ENCODE measurements at regions not wholly inside any gene's neighbourhood (a gene's known extent, or its start where the extent isn't known, plus 50 kb on each side); places are given as distances from the start of the nearest gene placed in this dataset.
"Not testable (repeated sequence)": the region's sequence is repeated elsewhere in the genome, so short reads cannot be mapped to it uniquely, and the experiment has no call there.

DNA sequence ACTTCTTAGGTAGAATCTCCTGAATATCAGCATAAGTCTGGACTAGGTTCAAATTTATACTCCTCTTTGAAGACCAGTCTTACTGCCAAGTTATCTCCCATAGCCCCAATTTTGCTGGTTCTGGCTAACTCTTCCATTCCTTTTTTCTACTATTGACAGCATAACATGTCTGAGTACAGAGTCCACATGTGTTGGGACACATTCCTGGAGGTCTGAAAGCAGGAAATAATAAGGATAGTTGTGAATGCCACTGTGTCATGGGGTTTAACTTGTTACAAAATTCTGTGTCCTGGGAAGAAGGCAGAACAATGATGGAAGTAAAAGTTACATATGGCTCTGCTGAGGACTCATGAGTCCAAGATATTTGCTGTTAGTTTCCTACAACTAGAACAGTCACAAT, 57.4 kb upstream of the ZBTB20 start:
- no peak overlapping the region for H3K4me3 ChIP-seq (replicated peaks; ENCODE audit: low read depth, low read length)
- no peak for DNase-seq (ENCODE audit: extremely low read depth, low read depth)
- TF ChIP-seq, protein P1, sequence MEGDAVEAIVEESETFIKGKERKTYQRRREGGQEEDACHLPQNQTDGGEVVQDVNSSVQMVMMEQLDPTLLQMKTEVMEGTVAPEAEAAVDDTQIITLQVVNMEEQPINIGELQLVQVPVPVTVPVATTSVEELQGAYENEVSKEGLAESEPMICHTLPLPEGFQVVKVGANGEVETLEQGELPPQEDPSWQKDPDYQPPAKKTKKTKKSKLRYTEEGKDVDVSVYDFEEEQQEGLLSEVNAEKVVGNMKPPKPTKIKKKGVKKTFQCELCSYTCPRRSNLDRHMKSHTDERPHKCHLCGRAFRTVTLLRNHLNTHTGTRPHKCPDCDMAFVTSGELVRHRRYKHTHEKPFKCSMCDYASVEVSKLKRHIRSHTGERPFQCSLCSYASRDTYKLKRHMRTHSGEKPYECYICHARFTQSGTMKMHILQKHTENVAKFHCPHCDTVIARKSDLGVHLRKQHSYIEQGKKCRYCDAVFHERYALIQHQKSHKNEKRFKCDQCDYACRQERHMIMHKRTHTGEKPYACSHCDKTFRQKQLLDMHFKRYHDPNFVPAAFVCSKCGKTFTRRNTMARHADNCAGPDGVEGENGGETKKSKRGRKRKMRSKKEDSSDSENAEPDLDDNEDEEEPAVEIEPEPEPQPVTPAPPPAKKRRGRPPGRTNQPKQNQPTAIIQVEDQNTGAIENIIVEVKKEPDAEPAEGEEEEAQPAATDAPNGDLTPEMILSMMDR (IDR thresholded peaks at IDR 0.05; ENCODE audit: low read depth, low read length, missing control alignments): no peak

DNA sequence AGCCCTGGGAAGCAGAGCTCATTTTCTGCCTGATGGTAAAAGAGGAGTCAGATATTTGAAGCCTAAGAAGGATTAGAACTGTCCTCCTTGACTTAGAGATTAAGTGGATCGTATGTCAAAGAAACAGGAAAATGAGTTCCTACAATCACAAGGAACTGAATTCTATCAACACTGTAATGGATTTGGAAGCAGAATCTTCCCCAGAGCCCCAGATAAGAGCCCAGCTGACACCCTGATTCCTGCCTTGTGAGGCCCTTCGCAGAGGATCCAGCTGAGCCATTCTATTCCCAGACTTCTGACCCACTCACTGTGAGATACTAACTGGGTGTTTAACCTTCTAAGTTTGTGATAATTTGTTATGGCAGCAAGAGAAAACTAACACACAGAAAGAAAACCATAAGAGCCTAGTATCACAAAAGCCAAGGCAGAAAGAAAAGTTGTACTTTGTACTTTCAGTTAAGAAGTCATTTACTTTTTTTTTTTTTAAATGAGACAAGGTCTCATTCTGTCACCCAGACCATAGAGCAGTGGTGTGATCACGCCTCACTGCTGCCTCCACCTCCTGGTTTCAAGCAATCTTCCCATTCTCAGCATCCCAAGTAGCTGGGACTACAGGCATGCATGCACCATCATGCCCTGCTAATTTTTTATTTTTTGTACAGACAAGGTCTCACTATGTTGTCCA, 61.1 kb upstream of the ZBTB20 start:
- no peak for DNase-seq (ENCODE audit: extremely low read depth, low read depth)
- no peak overlapping the region for H3K4me3 ChIP-seq (replicated peaks; ENCODE audit: low read depth, low read length)
- TF ChIP-seq, protein P1 (IDR thresholded peaks at IDR 0.05; ENCODE audit: low read depth, low read length, missing control alignments): no peak

DNA sequence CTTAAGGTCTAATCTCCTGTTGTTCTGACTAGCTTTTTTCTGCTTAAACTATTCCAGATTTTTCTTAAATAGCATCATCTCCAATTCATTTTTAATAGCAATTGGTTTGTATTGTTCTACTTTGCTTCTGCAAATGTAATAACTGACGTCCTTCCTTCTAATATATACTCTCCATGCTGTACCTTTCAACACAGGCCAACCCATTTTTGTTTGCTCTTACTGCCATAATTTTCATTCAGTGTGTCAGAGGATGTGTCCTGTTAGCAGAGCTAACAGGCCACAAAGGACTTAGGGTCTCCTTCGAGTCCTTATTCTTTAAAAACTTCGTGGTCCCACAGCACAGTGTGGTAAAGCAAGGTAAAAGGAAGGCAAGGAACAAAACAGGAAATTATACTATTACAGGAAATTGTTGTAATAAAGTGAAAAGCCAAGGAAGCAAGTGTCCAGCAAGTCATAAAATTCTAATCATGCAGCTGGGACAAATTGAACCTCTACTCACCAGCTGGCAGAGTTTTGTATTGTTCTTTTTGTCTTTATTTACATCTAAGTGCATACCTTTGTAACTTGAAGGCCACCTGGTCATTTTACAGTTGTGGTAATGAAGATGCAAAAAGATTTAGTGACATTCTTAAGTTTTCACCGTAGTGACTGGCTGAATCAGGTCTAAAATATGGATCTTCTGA, 64.9 kb upstream of the ZBTB20 start:
- TF ChIP-seq, protein P1 (IDR thresholded peaks at IDR 0.05; ENCODE audit: low read depth, low read length, missing control alignments): no peak
- no peak for DNase-seq (ENCODE audit: extremely low read depth, low read depth)
- no peak overlapping the region for H3K4me3 ChIP-seq (replicated peaks; ENCODE audit: low read depth, low read length)

DNA sequence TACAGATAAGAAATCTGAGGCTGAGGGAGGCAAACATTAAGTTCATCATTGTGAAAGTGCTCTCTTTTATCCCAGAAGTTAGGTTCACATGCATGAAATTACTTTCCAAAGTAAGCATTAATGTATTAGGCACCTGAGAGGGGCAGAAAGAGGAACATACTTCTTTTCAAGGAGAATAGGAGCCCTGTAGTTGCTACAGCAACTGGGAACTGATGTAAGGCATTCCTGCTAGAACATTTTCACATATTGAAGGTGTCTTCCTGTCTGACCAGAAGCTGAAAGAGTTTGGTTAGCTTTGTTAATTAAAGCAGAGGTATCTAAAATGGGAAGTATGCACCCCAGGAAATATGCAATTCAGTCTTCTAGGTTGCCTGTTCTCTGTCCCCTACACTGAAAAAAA, 65.5 kb upstream of the ZBTB20 start:
- DNase-seq (ENCODE audit: extremely low read depth, low read depth): no peak
- TF ChIP-seq, protein P1 (IDR thresholded peaks at IDR 0.05; ENCODE audit: low read depth, low read length, missing control alignments): no peak
- no peak overlapping the region for H3K4me3 ChIP-seq (replicated peaks; ENCODE audit: low read depth, low read length)

DNA sequence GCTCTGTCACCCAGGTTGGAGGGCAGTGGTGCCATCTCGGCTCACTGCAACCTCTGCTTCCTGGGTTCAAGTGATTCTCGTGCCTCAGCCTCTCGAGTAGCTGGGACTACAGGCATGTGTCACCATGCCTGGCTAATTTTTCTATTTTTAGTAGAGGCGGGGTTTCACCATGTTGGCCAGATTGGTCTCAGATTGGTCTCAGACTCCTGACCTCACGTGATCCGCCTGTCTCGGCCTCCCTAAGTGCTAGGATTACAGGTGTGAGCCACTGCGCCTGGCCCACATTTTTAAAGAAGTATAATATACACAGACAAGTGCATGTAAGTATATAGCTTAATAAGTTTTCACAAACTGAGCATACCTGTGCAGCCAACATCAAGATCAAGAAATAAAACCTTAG, 66.0 kb upstream of the ZBTB20 start:
- H3K4me3 ChIP-seq (replicated peaks; ENCODE audit: low read depth, low read length); DNase-seq (ENCODE audit: extremely low read depth, low read depth): not testable (repeated sequence)

DNA sequence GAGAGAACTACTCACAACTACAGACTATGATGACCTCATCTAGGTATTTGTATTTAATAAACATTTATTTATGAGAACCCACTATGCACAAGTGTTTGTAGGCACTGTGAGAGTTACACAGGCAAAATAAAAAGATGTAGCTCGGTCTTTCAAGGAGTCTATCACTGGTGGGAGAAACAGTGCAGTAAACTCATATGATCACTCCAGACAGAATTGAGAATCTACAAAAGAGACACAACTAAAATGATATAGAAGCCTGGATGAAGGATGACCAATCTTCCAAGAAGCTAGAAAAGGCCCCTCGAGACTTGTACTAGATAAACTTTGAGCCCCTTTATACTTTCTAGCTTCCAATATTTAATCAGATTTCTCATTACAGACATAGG, 70.2 kb upstream of the ZBTB20 start:
- no peak overlapping the region for H3K4me3 ChIP-seq (replicated peaks; ENCODE audit: low read depth, low read length)
- DNase-seq (ENCODE audit: extremely low read depth, low read depth): no peak
- TF ChIP-seq, protein P1 (IDR thresholded peaks at IDR 0.05; ENCODE audit: low read depth, low read length, missing control alignments): no peak

DNA sequence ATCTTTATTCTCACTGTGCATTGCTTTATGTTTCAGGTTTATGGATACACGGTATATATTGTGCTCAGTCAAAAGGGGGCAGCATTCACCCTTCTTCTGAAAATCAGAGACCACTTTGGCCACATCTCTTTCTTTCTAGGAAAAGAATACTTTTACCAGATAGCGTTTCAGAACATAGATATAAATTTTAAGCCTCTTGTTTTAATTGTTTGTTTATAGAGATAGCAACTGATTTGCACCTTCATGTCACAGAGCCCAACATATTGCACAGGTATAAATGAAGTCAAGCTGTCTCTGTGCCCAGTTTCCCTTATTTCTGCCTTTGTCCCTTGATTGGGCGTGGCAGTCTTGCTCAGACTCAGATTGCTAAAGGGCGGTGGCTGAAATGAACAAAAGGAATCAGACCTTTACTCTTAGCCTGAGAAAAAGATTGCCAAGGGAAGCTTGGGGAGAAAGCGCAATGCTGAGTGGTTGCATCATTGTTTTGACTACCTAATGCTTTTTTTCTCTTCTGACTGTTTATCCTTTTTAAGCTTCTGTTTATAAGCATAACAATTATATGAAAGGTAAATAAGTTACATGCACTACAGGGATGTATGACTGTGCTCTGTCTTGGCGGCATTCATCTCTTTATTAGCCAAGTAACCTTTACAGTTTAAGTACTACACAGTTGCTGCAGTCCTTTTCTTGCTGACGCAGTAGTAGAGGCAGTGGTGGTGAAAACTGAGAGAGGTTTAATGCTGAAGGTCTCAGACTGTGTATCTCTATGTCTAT, 70.8 kb upstream of the ZBTB20 start:
- TF ChIP-seq, protein P1 (IDR thresholded peaks at IDR 0.05; ENCODE audit: low read depth, low read length, missing control alignments): peak; percentile 62
- DNase-seq (ENCODE audit: extremely low read depth, low read depth): peak; percentile 49
- H3K4me3 ChIP-seq (replicated peaks; ENCODE audit: low read depth, low read length): no peak overlapping the region
